ENCODE measurements at regions not wholly inside any gene's neighbourhood (a gene's known extent, or its start where the extent isn't known, plus 50 kb on each side); places are given as distances from the start of the nearest gene placed in this dataset.

- TF ChIP-seq CTCF (IDR thresholded peaks at IDR 0.05; ENCODE audit: low read depth, low read length), result no peak
- in situ Hi-C loops (cut with HindIII; ENCODE audit: low sequenced_read_pairs), result no loop called here
- DNase-seq (ENCODE audit: low read depth, low spot score), result no peak
- no peak overlapping the region for H3K4me3 ChIP-seq (ENCODE audit: low read depth, low read length)
These were observed 121.5 kb downstream of the CEBPB start for GRCh38 chr20:50312002-50312681.

- no peak for TF ChIP-seq CTCF (IDR thresholded peaks at IDR 0.05; ENCODE audit: low read depth, low read length)
- H3K4me3 ChIP-seq (ENCODE audit: low read depth, low read length), result no peak overlapping the region
- in situ Hi-C loops (cut with HindIII; ENCODE audit: low sequenced_read_pairs), result no loop called here
- peak; percentile 67 for DNase-seq (ENCODE audit: low read depth, low spot score)
These were observed 122.3 kb downstream of the CEBPB start for GRCh38 chr20:50312682-50313521.

- TF ChIP-seq CTCF (IDR thresholded peaks at IDR 0.05; ENCODE audit: low read depth, low read length), result no peak
- H3K4me3 ChIP-seq (ENCODE audit: low read depth, low read length), result no peak overlapping the region
- in situ Hi-C loops (cut with HindIII; ENCODE audit: low sequenced_read_pairs), result no loop called here
- no peak for DNase-seq (ENCODE audit: low read depth, low spot score)
These were observed 122.8 kb downstream of the CEBPB start for GRCh38 chr20:50313522-50313820.

GRCh38 chr20:50313827-50314677 is 123.4 kb downstream of the CEBPB start:
- in situ Hi-C loops (cut with HindIII; ENCODE audit: low sequenced_read_pairs), result no loop called here
- DNase-seq (ENCODE audit: low read depth, low spot score), result no peak
- TF ChIP-seq CTCF (IDR thresholded peaks at IDR 0.05; ENCODE audit: low read depth, low read length), result no peak
- no peak overlapping the region for H3K4me3 ChIP-seq (ENCODE audit: low read depth, low read length)

- DNase-seq (ENCODE audit: low read depth, low spot score), result no peak
- TF ChIP-seq CTCF (IDR thresholded peaks at IDR 0.05; ENCODE audit: low read depth, low read length), result no peak
- H3K4me3 ChIP-seq (ENCODE audit: low read depth, low read length), result no peak overlapping the region
- in situ Hi-C loops (cut with HindIII; ENCODE audit: low sequenced_read_pairs), result no loop called here
These were observed 124.2 kb downstream of the CEBPB start for GRCh38 chr20:50314678-50315335.

All from astrocyte of the spinal cord (primary cell).